Pulmonary artery endothelial cell (primary cell): ENCODE measurements at regions not wholly inside any gene's neighbourhood (a gene's known extent, or its start where the extent isn't known, plus 50 kb on each side); places are given as distances from the start of the nearest gene placed in this dataset.

ENCODE experiments used
- DNase-seq: peaks from one replicate; pipeline ENCODE4 v3.0.0-alpha.2; 2011; ENCODE audit warnings: low read depth, low spot score

- no peak for DNase-seq
Measured at GRCh38 chr2:41944220-41944880, 103.5 kb upstream of the PKDCC start.

GRCh38 chr2:41947701-41948396 lies 100.0 kb upstream of the PKDCC start:
- no peak for DNase-seq

- no peak for DNase-seq
Measured at GRCh38 chr2:41948397-41948763, 99.4 kb upstream of the PKDCC start.

DNA sequence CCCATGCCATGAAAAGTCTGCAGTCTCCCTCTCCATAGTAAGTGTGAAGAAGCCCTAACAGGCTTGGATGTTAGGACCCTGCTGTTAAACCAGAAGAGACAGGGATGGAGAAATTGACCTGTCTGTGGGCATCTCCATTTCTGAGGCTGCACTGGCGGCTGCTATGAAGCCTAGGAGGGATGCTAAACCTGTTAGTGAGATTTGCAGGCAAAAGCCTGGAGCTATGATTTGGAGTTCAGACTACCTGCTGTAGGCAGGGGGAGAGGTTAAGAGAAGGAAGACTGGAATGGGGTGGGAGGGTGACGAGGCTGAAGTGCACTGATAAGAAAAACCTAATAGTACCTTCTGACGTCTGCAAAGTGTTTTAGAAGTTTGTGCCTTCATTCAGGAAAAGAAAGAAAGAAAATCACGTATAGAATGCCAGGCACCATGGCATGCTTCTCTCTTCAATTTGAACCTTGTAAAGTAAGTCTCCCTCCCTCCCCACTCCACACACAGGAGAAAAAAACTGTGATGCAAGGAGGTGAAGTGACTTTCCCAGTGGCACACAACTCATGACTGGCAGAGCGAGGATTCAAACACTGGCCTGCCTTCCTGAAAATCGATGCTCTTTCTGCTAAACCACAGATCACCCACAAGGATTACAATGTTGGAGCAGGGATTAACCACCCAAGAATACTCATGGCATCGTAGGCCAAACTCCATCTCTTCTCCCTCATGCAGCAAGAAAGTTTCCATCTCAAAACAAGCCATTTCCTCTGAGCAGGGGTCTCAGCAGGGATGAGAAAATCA lies 98.5 kb upstream of the PKDCC start:
- DNase-seq, result no peak

DNA sequence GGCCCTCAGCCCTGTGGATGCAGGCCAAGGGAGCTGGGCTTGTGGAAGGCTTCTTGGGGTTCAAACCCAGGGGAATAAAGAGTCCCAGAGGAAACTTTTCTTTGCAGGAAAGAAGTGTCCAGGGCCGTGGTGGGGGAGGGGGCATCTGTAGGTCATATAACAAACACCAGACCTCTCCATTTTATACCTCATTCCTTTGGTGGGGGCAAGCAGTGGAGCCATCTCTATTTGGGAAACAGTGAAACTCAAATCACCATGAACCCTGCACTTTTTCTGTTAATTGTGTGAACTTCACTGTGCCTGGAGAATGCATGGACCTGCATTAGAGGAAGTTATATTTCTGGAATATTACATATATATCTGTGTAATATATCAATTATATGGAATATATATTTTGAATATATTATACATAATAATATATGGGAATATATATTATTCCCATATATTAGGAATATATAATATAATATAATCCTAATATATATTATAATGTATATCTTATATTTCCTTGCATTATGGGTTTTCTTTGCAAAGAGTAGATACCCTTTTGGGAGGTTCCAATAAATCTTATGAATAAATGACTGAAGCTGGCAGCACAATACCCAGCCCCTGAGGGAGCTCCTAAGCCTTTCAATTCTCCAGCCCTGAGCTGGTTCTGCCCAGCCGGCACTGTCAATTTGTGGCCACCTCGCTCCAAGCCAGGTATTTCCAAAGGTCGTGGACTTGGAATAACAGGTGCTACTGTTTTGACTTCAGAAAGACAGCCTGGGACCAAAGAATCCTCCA lies 97.7 kb upstream of the PKDCC start:
- DNase-seq, result no peak

DNA sequence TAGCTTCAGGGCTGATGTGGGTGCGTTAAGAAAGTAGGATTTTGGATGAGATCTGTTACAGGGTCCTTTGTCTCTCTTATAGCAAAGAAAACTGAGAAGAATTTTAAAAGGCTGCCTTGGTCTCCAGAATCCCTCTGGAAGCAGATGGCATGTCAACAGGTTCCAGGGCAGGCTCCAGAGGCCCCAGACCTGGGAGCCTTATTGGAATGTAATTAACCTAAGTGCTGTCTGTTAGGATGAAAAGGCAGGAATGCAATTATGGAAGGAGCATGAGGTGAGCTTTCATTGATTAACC lies 97.2 kb upstream of the PKDCC start:
- DNase-seq, result no peak

- DNase-seq, result no peak
Measured at GRCh38 chr2:41954304-41955291, 93.2 kb upstream of the PKDCC start.

- DNase-seq, result no peak
Measured at GRCh38 chr2:41955316-41956043, 92.3 kb upstream of the PKDCC start.

- no peak for DNase-seq
Measured at GRCh38 chr2:41957431-41957830, 90.4 kb upstream of the PKDCC start.

- no peak for DNase-seq
Measured at GRCh38 chr2:41958251-41958650, 89.6 kb upstream of the PKDCC start.

- no peak for DNase-seq
Measured at GRCh38 chr2:41958775-41959174, 89.0 kb upstream of the PKDCC start.

GRCh38 chr2:41959760-41960159 lies 88.1 kb upstream of the PKDCC start:
- DNase-seq, result no peak

DNA sequence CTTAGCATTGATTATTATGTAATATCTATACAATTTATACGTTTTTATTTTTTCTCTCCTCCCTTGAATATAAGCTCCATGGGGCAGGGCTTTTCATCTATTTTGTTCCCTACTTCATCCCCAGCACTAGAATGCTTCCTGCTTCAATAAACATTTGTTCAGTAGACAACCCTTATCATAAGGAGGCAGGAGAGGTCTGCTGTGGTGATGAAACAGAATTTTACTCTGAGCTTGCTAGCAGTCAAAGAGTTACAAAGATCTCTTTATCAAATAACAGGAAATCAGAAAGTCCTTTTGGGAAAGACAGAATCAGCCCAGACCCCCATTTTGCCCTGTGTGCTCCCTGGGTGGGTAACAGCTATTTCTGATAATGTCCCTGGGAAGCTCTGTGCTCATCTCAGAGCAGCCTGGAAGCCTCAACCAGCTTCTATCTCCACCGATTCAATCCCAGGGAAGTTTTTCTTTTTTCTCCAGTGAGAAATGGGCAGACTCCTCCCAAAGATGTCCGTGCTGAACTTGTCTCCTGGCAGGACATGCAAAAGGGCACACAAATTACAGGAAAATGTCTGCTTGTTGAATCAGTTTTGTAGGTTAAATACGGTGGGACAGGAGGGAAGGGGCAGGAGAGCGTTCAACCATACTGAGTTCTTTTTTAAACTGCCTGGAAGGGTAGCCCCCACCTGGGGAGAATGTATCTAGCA lies 84.7 kb upstream of the PKDCC start:
- no peak for DNase-seq

- no peak for DNase-seq
Measured at GRCh38 chr2:41963661-41964525, 83.9 kb upstream of the PKDCC start.

GRCh38 chr2:41965173-41965908 lies 82.5 kb upstream of the PKDCC start:
- no peak for DNase-seq

- no peak for DNase-seq
Measured at GRCh38 chr2:41965909-41966295, 81.9 kb upstream of the PKDCC start.

DNA sequence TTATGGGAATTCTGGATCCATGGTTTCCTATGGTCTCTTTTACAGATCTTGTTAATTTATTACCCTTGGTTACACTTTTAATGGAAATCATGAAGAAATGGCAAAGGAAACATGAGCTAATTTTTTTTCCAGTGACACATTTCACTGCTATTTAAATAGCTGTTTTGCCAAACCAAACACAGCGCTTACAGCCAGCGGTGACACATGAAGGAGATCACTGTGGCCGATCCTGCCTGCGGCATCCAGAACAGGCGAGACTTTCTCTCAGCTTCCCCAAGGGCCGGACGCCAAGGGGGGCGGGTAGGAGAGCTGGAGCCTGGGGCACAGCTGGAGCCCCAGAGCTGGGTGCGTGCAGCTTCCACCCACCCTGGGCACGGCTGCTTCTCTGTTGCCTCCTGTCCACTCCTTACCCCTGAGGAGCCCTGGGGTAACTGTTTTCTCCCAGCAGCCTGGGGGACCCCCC lies 81.4 kb upstream of the PKDCC start:
- DNase-seq, result peak; percentile 84

- no peak for DNase-seq
Measured at GRCh38 chr2:41966920-41967319, 80.9 kb upstream of the PKDCC start.
